Neutrophil (primary cell): ENCODE measurements at regions not wholly inside any gene's neighbourhood (a gene's known extent, or its start where the extent isn't known, plus 50 kb on each side); places are given as distances from the start of the nearest gene placed in this dataset.

Experiments
- H3K27ac ChIP-seq: fragments of 200-600 bp; sonication (generic); 2 replicates; pipeline ENCODE4 v1.5.1; 2016; ENCODE audit warnings: mild to moderate bottlenecking, moderate library complexity
- H3K27me3 ChIP-seq: fragments of 200-600 bp; sonication (generic); 2 replicates; pipeline ENCODE4 v1.6.0; 2016; ENCODE audit warnings: mild to moderate bottlenecking
- H3K36me3 ChIP-seq: fragments of 200-600 bp; sonication (generic); 2 replicates; pipeline ENCODE4 v1.5.1; 2017
- H3K4me1 ChIP-seq, 2 experiments: fragments of 200-600 bp in 1 of 2; sonication (generic) in 1 of 2; 1 replicate in 1 of 2; 2 replicates in 1 of 2; pipeline versions ENCODE4 v1.5.1 to v1.6.1; 2013 to 2016; ENCODE audit warnings: low read depth in 1 of 2, low read length in 1 of 2, mild to moderate bottlenecking in 1 of 2, moderate library complexity in 1 of 2; ENCODE audit not compliant: control insufficient read depth in 1 of 2, insufficient read depth in 1 of 2
- H3K4me3 ChIP-seq, 2 experiments: fragments of 200-600 bp in 1 of 2; sonication (generic) in 1 of 2; 1 replicate in 1 of 2; 2 replicates in 1 of 2; pipeline ENCODE4 v1.5.1; 2013 to 2016; ENCODE audit warnings: low read depth in 1 of 2, low read length in 1 of 2, mild to moderate bottlenecking in 1 of 2, moderate library complexity in 1 of 2
- H3K9me3 ChIP-seq: fragments of 200-600 bp; sonication (generic); 2 replicates; pipeline ENCODE4 v1.5.1; 2016
- CTCF ChIP-seq: fragments of 200-600 bp; sonication (generic); IDR thresholded peaks from 2 replicates; pipeline ENCODE4 v1.5.1; 2016; ENCODE audit warnings: antibody characterized with exemption

- no peak overlapping the region for H3K4me3 ChIP-seq
- H3K36me3 ChIP-seq = no peaks in the 10 kb centered on the region
- TF ChIP-seq CTCF = no peak
- H3K9me3 ChIP-seq = no peaks in the 10 kb centered on the region
- H3K27ac ChIP-seq = no peak overlapping the region
- no peaks in the 10 kb centered on the region for H3K27me3 ChIP-seq
- no peaks in the 10 kb centered on the region for H3K4me1 ChIP-seq
Measured at GRCh38 chr12:108432423-108433121, 82.5 kb upstream of the FICD start.

- Histone ChIP-seq H3K27me3 (no peaks in the 10 kb centered on the region), H3K9me3 (no peaks in the 10 kb centered on the region), H3K4me3 (no peak overlapping the region), H3K36me3 (no peaks in the 10 kb centered on the region), H3K27ac (no peak overlapping the region), H3K4me1 (no peaks in the 10 kb centered on the region)
- no peak for TF ChIP-seq CTCF
Measured at GRCh38 chr12:108430926-108431325, 84.2 kb upstream of the FICD start.

GRCh38 chr12:108430245-108430644 is 84.8 kb upstream of the FICD start:
- no peak overlapping the region for H3K27ac ChIP-seq
- no peak for TF ChIP-seq CTCF
- no peak overlapping the region for H3K4me3 ChIP-seq
- no peaks in the 10 kb centered on the region for H3K4me1 ChIP-seq
- H3K9me3 ChIP-seq = no peaks in the 10 kb centered on the region
- no peaks in the 10 kb centered on the region for H3K36me3 ChIP-seq
- H3K27me3 ChIP-seq = no peaks in the 10 kb centered on the region

DNA sequence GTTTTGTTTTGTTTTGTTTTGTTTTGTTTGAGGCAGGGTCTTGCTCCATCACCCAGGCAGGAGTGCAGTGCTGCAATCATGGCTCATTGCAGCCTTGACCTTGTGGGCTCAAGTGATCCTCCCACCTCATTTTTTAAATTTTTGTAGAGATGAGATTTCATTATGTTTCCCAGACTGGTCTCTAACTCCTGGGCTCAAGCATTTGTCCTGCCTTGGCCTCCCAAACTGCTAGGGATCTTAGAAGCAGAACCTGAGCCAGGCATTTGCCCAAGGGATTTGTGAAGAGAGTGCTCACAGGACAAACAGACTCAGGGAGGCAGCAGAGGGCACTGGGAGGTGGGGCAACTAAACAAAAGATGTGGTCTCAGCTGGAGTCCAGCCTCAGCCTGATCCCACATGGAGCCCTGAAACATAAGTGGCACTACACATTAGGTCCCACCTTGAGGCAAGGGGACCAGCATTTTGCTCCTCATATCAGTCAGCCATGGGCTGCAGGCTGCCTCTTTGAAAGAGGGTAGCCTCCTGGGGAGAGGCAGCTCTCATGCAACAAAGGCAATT is 86.2 kb upstream of the CMKLR1 start:
- H3K9me3 ChIP-seq = no peaks in the 10 kb centered on the region
- no peaks in the 10 kb centered on the region for H3K27me3 ChIP-seq
- no peak overlapping the region for H3K4me3 ChIP-seq
- H3K27ac ChIP-seq = no peak overlapping the region
- no peak for TF ChIP-seq CTCF
- no peaks in the 10 kb centered on the region for H3K36me3 ChIP-seq
- no peaks in the 10 kb centered on the region for H3K4me1 ChIP-seq

DNA sequence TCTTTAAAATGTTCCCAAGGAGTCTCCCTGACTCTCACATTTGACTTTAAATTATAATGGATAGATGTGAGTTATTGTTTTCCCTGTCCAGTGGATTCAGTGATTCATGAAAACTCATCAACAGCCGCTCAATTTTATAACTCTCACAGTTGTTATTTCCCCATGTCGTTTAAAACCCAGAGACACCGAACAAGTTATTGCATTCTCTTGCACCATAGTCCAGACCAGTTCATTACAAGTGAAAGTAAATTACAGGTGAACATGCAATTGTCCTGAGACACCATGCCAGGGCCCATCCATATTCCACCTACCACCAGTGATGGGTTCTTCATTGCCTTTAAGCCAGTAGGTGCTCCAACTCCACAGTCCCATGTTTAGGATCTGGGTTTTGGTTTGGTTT is 85.7 kb upstream of the CMKLR1 start:
- H3K27ac ChIP-seq = no peak overlapping the region
- no peaks in the 10 kb centered on the region for H3K36me3 ChIP-seq
- no peaks in the 10 kb centered on the region for H3K4me1 ChIP-seq
- no peaks in the 10 kb centered on the region for H3K9me3 ChIP-seq
- no peaks in the 10 kb centered on the region for H3K27me3 ChIP-seq
- TF ChIP-seq CTCF = no peak
- H3K4me3 ChIP-seq = no peak overlapping the region
